ENCODE measurements at regions not wholly inside any gene's neighbourhood (a gene's known extent, or its start where the extent isn't known, plus 50 kb on each side); places are given as distances from the start of the nearest gene placed in this dataset.

- Histone ChIP-seq H2BK5ac (ENCODE audit: low read depth, low read length, poor library complexity, severe bottlenecking) (no peak overlapping the region), H3K4ac (ENCODE audit: low read depth, low read length) (no peak overlapping the region), H2BK20ac (ENCODE audit: low read depth, low read length) (no peak overlapping the region), H3K18ac (ENCODE audit: low read depth, low read length) (no peak overlapping the region), H3K4me1 (ENCODE audit: control insufficient read depth, insufficient read depth, low read length) (no peaks in the 10 kb centered on the region), H3K9me1 (ENCODE audit: insufficient read depth, low read length) (no peaks in the 10 kb centered on the region), H4K8ac (ENCODE audit: low read depth in 2 of 2, low read length in 2 of 2) (no peak overlapping the region), H3K4me2 (ENCODE audit: low read depth, low read length) (no peak overlapping the region), H3K9ac (ENCODE audit: low read depth, low read length) (no peak overlapping the region), H3K9me3 (ENCODE audit: control insufficient read depth, insufficient read depth, low read length) (no peaks in the 10 kb centered on the region), H3K4me3 (ENCODE audit: insufficient read depth, low read depth, low read length) (no peak overlapping the region), H3K36me3 (ENCODE audit: control insufficient read depth, insufficient read depth, low read length) (no peaks in the 10 kb centered on the region), H2BK15ac (ENCODE audit: low read depth, low read length) (no peak overlapping the region), H3K27ac (ENCODE audit: insufficient read depth, low read length) (no peak overlapping the region), H3K56ac (ENCODE audit: extremely low read depth, insufficient read depth, low read length) (no peak overlapping the region), H2AK9ac (replicated peaks; ENCODE audit: low read depth, low read length, poor library complexity) (no peak overlapping the region), H3K27me3 (ENCODE audit: control insufficient read depth, insufficient read depth, low read length) (no peaks in the 10 kb centered on the region), H3K79me1 (ENCODE audit: low read depth in 1 of 2, low read length in 2 of 2) (no peaks in the 10 kb centered on the region), H4K20me1 (ENCODE audit: insufficient read depth, low read length) (no peaks in the 10 kb centered on the region), H3K14ac (replicated peaks; ENCODE audit: low read depth, low read length) (no peak overlapping the region), H2AFZ (replicated peaks; ENCODE audit: low read length, poor library complexity) (no peak overlapping the region), H4K5ac (ENCODE audit: low read depth, low read length) (no peak overlapping the region), H4K91ac (ENCODE audit: insufficient read depth, low read depth, low read length) (no peak overlapping the region), H3K23ac (ENCODE audit: low read depth, low read length) (no peak overlapping the region), H2BK120ac (ENCODE audit: low read depth, low read length) (no peak overlapping the region), H2AK5ac (ENCODE audit: low read depth, low read length) (no peak overlapping the region)
- intact Hi-C loops (cut with micrococcal nuclease), result no loop called here
- BruUV-seq (replicated peaks), result no TSS peak
- DNase-seq (no peak), ATAC-seq (ENCODE audit: low read depth) (no peak)
- in situ Hi-C loops (cut with MboI; ENCODE audit: low sequenced_read_pairs), result no loop called here
- WGBS, 2 experiments (ENCODE audit: extremely low coverage in 2 of 2, insufficient read length in 1 of 2), result no CpG with 5 or more reads among the region's 3 CpGs
- dilution Hi-C loops (cut with HindIII; ENCODE audit: low sequenced_read_pairs, unreplicated experiment), result no loop called here
- CTCF ChIA-PET, result no interaction called here
- POLR2A ChIA-PET (ENCODE audit: unreplicated experiment), result no interaction called here
- TF ChIP-seq CTCF (conservative IDR thresholded peaks at IDR 0.05; ENCODE audit: low read depth, low read length), result no peak
- no peak for TF ChIP-seq POLR2A (IDR thresholded peaks at IDR 0.05; ENCODE audit: low read depth, low read length)
- no peak for TF ChIP-seq NFE2L2 (IDR thresholded peaks at IDR 0.05; ENCODE audit: low read depth, low read length)
- TF ChIP-seq BHLHE40 (IDR thresholded peaks at IDR 0.05; ENCODE audit: low read depth, low read length), result no peak
- TF ChIP-seq CHD1 (IDR thresholded peaks at IDR 0.05; ENCODE audit: low read depth, low read length), result no peak
- TF ChIP-seq FOS (IDR thresholded peaks at IDR 0.05; ENCODE audit: low read depth, low read length), result no peak
- no peak for TF ChIP-seq ELK1 (IDR thresholded peaks at IDR 0.05; ENCODE audit: borderline replicate concordance, low read depth, low read length)
- TF ChIP-seq USF2 (IDR thresholded peaks at IDR 0.05; ENCODE audit: low read depth, low read length), result no peak
- TF ChIP-seq CEBPB (IDR thresholded peaks at IDR 0.05; ENCODE audit: low read depth, low read length), result no peak
- TF ChIP-seq MXI1 (IDR thresholded peaks at IDR 0.05; ENCODE audit: borderline replicate concordance, low read depth, low read length), result no peak
- no peak for TF ChIP-seq MAZ (IDR thresholded peaks at IDR 0.05; ENCODE audit: borderline replicate concordance, low read depth, low read length)
- no peak for TF ChIP-seq SMC3 (IDR thresholded peaks at IDR 0.05; ENCODE audit: low read depth, low read length)
- no peak for TF ChIP-seq MAFK (IDR thresholded peaks at IDR 0.05; ENCODE audit: low read depth, low read length)
- no peak for TF ChIP-seq RAD21 (IDR thresholded peaks at IDR 0.05; ENCODE audit: low read length)
- TF ChIP-seq RCOR1 (IDR thresholded peaks at IDR 0.05; ENCODE audit: insufficient replicate concordance, low read length), result no peak
These were observed 827.9 kb downstream of the FLRT2 start for GRCh38 chr14:86357876-86358275.

Data from IMR-90 (cell line).